PFSK-1 (cell line): ENCODE measurements at regions not wholly inside any gene's neighbourhood (a gene's known extent, or its start where the extent isn't known, plus 50 kb on each side); places are given as distances from the start of the nearest gene placed in this dataset.

Experiments
- POLR2AphosphoS5 ChIP-seq: IDR thresholded peaks from 2 replicates; pipeline ENCODE4 v1.6.1; 2012; ENCODE audit warnings: low read depth, mild to moderate bottlenecking, control low read depth, low read length, moderate library complexity
- REST ChIP-seq, 2 experiments: IDR thresholded peaks; 2 replicates each; pipeline versions ENCODE4 v1.6.1 to v1.8.0; 2011 to 2012; ENCODE audit warnings: low read depth in 2 of 2, low read length in 2 of 2, control low read depth in 1 of 2, inconsistent platforms in 1 of 2, mild to moderate bottlenecking in 1 of 2, moderate library complexity in 1 of 2; ENCODE audit not compliant: insufficient read depth in 1 of 2
- TAF1 ChIP-seq: IDR thresholded peaks from 2 replicates; pipeline ENCODE4 v1.6.1; 2012; ENCODE audit warnings: low read length, control low read depth, borderline replicate concordance; ENCODE audit not compliant: insufficient read depth

- TF ChIP-seq POLR2AphosphoS5 (no peak), TAF1 (no peak), REST (IDR thresholded peaks at IDR 0.05; ENCODE audit: insufficient read depth in 1 of 2, low read depth in 2 of 2, low read length in 2 of 2) (no peak)
Measured at GRCh38 chr10:6838118-6838517, 258.0 kb upstream of the PRKCQ start.
